ENCODE measurements at regions not wholly inside any gene's neighbourhood (a gene's known extent, or its start where the extent isn't known, plus 50 kb on each side); places are given as distances from the start of the nearest gene placed in this dataset.

DNA sequence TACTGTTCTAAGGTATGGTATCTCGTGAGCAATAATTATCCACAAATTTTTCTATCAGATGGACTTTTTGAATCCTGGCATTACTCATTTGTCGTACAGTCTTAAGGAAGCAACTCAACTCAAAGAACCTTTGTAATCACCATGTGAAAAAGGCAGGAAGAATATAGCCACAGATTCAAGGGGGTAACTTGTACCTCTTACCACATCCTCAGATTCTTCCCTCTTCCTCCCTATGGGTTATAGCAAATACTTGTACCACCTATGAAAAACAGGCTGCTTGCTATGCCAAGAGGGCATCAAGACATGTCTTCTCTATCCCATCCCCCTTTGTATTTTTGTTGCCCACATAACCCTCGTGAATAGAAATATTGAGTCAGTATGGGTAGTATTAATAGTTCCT, 616.6 kb upstream of the USP24 start:
- H3K4me2 ChIP-seq (ENCODE audit: control insufficient read depth, insufficient read depth) = no peak overlapping the region
- no peaks in the 10 kb centered on the region for H3K36me3 ChIP-seq (ENCODE audit: control insufficient read depth in 2 of 2, insufficient read depth in 2 of 2, low read length in 1 of 2)
- ChIA-PET CTCF (no interaction called here), RAD21 (ENCODE audit: unreplicated experiment) (no interaction called here), SMC1A (ENCODE audit: uncharacterized antibody, unreplicated experiment) (no interaction called here), POLR2A (no interaction called here)
- no peak for ATAC-seq
- intact Hi-C loops (cut with micrococcal nuclease; ENCODE audit: unreplicated experiment) (no loop called here), in situ Hi-C loops (cut with MboI) (no loop called here)
- H3K27ac ChIP-seq (ENCODE audit: control insufficient read depth, insufficient read depth) = no peak overlapping the region
- no TSS peak for BruUV-seq (replicated peaks)
- 0% methylated on average over 3 of the region's 3 CpGs for WGBS (ENCODE audit: insufficient coverage, insufficient replicate concordance, low lambda C conversion rate, missing lambda C conversion rate)
- DNase-seq (ENCODE audit: low read depth, low spot score) = no peak
- no peaks in the 10 kb centered on the region for H3K79me2 ChIP-seq (ENCODE audit: control insufficient read depth, insufficient read depth, low read length)
- no peak overlapping the region for H3K9ac ChIP-seq (ENCODE audit: control insufficient read depth, insufficient read depth, low read length)
- no peak overlapping the region for H3K4me3 ChIP-seq
- no peak for FAIRE-seq
- no peaks in the 10 kb centered on the region for H4K20me1 ChIP-seq (ENCODE audit: control insufficient read depth, insufficient read depth)
- H2AFZ ChIP-seq (ENCODE audit: control insufficient read depth, low read depth, low read length) = no peak overlapping the region
- H3K4me1 ChIP-seq (ENCODE audit: control insufficient read depth, insufficient read depth, low read length) = no peaks in the 10 kb centered on the region
- TF ChIP-seq FOS (IDR thresholded peaks at IDR 0.05; ENCODE audit: borderline replicate concordance, extremely low read depth, insufficient read length) (no peak), ZNF622 (IDR thresholded peaks at IDR 0.05) (no peak), TARDBP (IDR thresholded peaks at IDR 0.05; ENCODE audit: borderline replicate concordance) (no peak), RAD51 (IDR thresholded peaks at IDR 0.05) (no peak)
- no peaks in the 10 kb centered on the region; a peak in 1 of 4 replicates for H3K27me3 ChIP-seq (replicated peaks in 1 of 2; ENCODE audit: control insufficient read depth in 2 of 2, insufficient read depth in 2 of 2, low read length in 1 of 2)
- no peaks in the 10 kb centered on the region for H3K9me3 ChIP-seq (replicated peaks; ENCODE audit: control insufficient read depth, insufficient read depth, low read length)

DNA sequence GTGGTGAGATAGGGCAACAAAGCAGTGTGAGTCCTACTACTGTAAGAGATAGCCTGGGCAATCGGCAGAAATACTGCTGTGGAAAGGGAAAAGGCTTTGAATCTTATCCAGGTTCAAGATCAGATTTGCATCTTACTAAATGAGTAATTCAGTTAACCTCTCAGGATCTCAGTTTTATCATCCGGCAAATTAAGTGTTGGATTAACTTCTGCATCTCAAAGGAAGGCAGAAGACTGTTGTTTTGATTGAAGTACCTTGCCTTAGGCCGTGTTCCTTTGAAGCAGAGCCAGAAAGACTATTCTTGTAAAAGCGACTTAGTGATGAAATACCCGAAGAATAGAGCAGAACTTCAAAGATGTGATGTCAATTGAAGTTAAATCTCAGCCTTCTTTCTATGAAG, 612.9 kb upstream of the USP24 start:
- DNase-seq (ENCODE audit: low read depth, low spot score) (no peak), FAIRE-seq (no peak), ATAC-seq (no peak)
- Histone ChIP-seq H3K27me3 (replicated peaks in 1 of 2; ENCODE audit: control insufficient read depth in 2 of 2, insufficient read depth in 2 of 2, low read length in 1 of 2) (no peaks in the 10 kb centered on the region; a peak in 1 of 4 replicates), H3K79me2 (ENCODE audit: control insufficient read depth, insufficient read depth, low read length) (no peaks in the 10 kb centered on the region), H3K4me3 (no peak overlapping the region), H3K27ac (ENCODE audit: control insufficient read depth, insufficient read depth) (no peak overlapping the region), H3K36me3 (ENCODE audit: control insufficient read depth in 2 of 2, insufficient read depth in 2 of 2, low read length in 1 of 2) (no peaks in the 10 kb centered on the region), H3K4me1 (ENCODE audit: control insufficient read depth, insufficient read depth, low read length) (no peaks in the 10 kb centered on the region), H3K4me2 (ENCODE audit: control insufficient read depth, insufficient read depth) (no peak overlapping the region), H3K9ac (ENCODE audit: control insufficient read depth, insufficient read depth, low read length) (no peak overlapping the region), H3K9me3 (replicated peaks; ENCODE audit: control insufficient read depth, insufficient read depth, low read length) (no peaks in the 10 kb centered on the region), H2AFZ (ENCODE audit: control insufficient read depth, low read depth, low read length) (no peak overlapping the region), H4K20me1 (ENCODE audit: control insufficient read depth, insufficient read depth) (no peaks in the 10 kb centered on the region)
- in situ Hi-C loops (cut with MboI) = no loop called here
- ChIA-PET POLR2A (no interaction called here), SMC1A (ENCODE audit: uncharacterized antibody, unreplicated experiment) (no interaction called here), RAD21 (ENCODE audit: unreplicated experiment) (no interaction called here), CTCF (no interaction called here)
- BruUV-seq (replicated peaks) = no TSS peak
- intact Hi-C loops (cut with micrococcal nuclease; ENCODE audit: unreplicated experiment) = no loop called here
- 20% methylated on average over 5 of the region's 5 CpGs for WGBS (ENCODE audit: insufficient coverage, insufficient replicate concordance, low lambda C conversion rate, missing lambda C conversion rate)
- TF ChIP-seq, protein P1, sequence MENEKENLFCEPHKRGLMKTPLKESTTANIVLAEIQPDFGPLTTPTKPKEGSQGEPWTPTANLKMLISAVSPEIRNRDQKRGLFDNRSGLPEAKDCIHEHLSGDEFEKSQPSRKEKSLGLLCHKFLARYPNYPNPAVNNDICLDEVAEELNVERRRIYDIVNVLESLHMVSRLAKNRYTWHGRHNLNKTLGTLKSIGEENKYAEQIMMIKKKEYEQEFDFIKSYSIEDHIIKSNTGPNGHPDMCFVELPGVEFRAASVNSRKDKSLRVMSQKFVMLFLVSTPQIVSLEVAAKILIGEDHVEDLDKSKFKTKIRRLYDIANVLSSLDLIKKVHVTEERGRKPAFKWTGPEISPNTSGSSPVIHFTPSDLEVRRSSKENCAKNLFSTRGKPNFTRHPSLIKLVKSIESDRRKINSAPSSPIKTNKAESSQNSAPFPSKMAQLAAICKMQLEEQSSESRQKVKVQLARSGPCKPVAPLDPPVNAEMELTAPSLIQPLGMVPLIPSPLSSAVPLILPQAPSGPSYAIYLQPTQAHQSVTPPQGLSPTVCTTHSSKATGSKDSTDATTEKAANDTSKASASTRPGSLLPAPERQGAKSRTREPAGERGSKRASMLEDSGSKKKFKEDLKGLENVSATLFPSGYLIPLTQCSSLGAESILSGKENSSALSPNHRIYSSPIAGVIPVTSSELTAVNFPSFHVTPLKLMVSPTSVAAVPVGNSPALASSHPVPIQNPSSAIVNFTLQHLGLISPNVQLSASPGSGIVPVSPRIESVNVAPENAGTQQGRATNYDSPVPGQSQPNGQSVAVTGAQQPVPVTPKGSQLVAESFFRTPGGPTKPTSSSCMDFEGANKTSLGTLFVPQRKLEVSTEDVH (IDR thresholded peaks at IDR 0.05; ENCODE audit: low read depth, partially characterized antibody) = no peak
- TF ChIP-seq, protein P2, sequence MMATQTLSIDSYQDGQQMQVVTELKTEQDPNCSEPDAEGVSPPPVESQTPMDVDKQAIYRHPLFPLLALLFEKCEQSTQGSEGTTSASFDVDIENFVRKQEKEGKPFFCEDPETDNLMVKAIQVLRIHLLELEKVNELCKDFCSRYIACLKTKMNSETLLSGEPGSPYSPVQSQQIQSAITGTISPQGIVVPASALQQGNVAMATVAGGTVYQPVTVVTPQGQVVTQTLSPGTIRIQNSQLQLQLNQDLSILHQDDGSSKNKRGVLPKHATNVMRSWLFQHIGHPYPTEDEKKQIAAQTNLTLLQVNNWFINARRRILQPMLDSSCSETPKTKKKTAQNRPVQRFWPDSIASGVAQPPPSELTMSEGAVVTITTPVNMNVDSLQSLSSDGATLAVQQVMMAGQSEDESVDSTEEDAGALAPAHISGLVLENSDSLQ (IDR thresholded peaks at IDR 0.05) = no peak
- no peak for TF ChIP-seq KLF5 (IDR thresholded peaks at IDR 0.05; ENCODE audit: partially characterized antibody)
- TF ChIP-seq ZNF687 (IDR thresholded peaks at IDR 0.05) = no peak
